NCI-H2081 (cell line): ENCODE measurements at regions not wholly inside any gene's neighbourhood (a gene's known extent, or its start where the extent isn't known, plus 50 kb on each side); places are given as distances from the start of the nearest gene placed in this dataset.

Experiments used
- DNase-seq, 2 experiments: peaks; one replicate each; lab custom pipeline; 2025; lab: John Stamatoyannopoulos, UW

DNA sequence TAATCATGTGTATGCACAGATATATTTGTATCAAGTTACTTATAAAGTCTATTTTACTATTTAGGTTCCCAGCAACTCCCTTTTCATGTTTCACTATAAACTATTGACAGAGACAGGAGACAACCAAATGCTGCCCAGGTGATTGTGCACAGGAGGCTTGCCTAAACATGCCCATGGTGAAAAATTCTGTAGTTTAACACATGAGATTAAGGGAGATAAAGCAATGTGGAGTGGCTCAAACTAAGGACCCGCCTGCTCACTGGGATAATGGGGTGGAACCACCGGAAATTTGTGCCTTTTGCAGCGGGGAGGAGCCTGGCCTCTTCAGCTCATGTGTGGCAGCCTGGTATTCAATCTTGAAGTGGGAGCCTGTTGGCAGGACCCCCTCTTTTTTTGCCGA is 459.5 kb upstream of the CNTN5 start:
- no peak for DNase-seq

DNA sequence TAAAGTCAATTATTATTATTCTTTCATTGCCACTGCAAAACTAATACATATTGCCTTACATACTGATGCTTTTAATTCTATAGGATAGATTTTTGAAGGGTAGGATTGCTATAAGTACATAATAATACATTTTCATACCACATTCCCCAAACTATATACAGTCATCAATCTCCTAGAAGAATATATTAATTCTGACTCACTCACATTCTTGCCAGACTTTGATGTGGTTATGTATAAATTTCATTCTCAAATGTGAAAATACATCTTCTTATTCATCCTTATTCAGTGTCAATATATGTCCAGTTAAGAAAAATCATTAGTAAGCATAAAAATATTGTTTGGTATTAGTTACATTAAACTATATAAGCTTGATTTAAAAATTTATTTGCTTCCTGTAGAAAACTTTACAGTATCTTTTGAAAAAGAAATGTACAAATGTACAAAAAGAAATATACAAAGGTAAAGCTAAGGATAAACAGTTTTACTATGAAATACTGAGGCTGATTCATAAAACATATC is 458.8 kb upstream of the CNTN5 start:
- no peak for DNase-seq

GRCh38 chr11:98564233-98564632 is 456.5 kb upstream of the CNTN5 start:
- no peak for DNase-seq

DNA sequence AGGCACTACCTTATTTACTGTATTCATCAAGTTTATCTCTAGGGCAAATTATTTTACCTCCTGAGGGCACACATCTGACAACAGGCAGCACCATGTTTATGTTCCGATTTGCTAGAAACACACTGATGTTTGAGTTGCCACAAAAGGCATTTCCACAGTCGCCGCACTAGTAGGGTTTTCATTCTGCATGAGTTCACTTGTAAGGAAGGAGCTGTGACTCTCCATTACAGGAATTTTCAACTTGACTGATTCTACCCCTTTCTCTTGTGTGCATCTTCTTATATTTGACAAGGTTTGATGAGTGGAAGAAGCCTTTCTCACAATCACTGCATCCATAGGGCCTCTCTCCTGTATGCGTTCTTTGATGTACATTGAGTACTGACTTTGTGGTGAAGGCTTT is 455.9 kb upstream of the CNTN5 start:
- DNase-seq = no peak

GRCh38 chr11:98565311-98565710 is 455.4 kb upstream of the CNTN5 start:
- DNase-seq = no peak

DNA sequence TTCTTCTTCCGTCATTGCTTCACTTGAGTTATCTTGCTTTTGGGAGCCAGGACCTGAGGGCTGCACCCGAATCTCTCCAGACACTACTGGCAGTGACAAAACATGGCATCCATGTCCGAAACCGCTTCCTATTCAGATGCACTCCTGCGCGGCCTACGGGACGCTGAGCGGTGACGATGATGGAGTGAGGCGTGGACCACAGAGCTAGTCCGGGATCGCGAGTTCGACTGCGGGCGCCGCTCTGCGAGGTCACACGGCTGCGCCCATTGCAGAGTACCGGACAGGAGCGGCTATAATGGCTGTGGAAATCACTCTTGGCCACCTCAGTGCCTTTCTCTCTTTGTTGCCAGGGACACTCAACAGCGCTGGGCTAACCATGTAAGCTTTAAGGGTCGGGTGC is 453.8 kb upstream of the CNTN5 start:
- DNase-seq = no peak

DNA sequence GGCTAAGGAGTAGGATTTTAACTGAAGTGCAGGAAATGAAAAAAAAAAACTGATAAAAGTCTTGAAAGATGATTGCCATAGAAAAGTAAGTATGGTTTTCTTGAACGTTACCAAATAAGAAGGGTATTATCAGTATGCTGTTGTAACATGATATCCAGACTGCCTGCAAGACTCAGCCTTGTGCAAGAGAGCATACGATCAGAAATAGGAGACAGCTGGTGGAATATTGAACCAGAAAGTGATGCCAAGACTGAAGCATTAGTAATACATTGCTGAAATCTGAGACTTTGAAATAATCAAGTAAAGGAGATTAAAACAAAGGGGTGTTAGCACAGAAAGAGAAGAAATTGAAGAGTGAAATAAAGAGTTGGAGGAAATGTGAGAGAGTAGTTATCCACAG is 452.7 kb upstream of the CNTN5 start:
- DNase-seq = no peak

DNA sequence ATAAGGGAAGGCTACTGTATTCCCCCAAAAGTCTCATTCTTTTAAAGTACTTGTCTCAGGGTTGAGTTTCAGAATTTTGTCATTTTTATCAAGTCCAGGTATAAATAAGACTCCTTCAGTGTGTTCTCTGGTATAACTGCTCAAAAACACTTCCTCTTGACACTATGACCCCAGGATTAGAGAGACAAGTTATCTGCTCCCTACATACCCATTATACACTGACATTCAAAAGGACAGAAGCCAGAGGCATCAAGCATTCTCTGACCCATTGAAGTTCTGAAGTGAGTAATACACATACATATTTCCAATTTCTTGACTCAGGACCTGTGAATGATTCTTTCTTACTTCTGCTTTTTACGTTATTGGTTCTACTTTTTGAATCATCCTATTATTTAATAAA is 447.8 kb upstream of the CNTN5 start:
- DNase-seq = no peak

- DNase-seq = no peak
These were observed 432.9 kb upstream of the CNTN5 start for GRCh38 chr11:98587884-98588283.

GRCh38 chr11:98589967-98590366 is 430.8 kb upstream of the CNTN5 start:
- no peak for DNase-seq

DNA sequence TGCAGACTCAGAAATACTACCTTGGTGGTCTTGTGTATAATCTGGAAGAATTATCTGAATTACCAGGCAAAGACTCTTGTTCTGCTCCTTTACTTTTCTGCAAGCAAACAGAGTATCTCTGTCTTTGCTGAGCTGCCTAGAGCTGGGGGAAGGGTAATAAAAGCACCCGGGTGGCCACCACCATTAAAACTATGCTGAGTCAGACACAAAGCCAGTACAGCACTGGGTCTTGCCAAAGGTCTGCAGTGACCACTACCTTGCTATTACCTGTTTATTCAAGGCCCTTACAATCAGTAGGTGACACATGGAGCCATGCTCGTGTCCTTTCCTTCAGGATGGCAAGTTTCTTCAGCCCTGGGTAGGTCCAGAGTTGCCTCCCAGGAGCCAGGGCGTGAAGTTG is 420.6 kb upstream of the CNTN5 start:
- DNase-seq = no peak

DNA sequence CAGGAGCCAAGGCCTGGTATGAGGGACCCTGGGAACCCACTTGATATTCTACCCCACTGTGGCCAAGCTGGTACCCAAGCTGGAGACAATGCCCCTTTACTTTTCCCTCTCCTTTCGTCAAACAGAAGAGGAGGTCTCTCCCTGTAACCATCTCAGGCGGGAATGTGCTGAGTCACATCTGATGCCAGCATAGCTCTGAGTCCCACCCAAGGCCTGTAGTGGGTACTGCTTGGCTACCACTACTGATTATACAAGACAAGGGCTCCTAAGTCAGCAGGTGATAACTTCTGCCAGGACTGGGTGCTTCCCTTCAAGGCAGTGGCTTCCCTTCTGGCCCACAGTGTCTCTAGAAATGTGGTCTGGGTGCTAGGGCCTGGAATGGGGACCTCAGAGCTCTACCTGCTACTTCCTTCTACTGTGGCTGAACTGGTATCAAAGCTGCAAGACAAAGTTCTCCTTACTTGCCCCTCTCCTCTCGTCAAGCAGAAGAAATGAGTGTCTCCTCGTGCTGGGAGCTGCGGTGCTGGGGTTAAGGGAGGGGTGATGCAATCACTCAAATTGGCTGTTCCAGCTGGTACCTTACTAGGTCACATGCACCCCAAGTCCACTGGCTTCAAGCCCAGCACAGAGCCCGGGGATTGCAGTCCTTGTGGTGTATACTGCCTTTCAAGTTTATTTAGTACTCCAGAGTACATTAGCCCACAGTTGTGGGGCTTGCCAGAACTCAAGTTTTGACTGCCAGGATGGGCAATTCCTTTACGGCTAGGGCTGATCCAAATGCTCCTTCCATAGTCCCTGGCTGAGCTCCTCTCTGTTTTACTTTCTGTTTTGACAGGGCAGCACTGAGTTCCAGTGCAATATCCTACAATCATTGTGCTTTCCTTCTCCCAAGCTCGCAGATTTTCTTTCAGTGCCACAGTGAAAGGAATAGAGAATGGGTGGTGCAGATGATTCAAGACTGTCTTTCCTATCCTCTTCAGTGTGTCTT is 419.7 kb upstream of the CNTN5 start:
- no peak for DNase-seq

DNA sequence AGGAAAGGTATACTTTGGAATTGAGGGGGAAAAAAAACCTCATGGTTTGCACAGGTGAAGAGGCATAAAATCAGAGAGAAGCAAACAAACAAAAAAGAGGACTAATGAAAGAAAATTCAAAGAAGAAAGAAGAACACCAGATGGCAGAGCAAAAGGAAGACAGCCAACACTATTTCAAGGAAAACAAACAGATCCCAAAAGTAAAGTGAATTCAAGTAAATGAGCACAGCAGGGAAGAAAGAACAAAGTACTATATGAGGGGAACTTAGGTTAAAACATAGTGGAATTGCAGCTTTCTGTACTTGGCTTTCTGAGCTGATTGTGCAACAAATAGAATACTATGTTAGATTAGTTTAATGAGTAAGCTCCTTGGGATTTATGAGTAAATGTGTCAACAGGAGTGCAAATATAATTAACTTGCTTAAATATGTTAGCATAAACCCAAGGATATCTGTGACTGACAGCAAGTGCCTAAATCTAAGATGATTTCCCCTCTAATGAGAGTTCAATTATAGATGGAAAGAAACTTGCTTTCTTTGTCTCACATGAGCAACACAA is 404.6 kb upstream of the CNTN5 start:
- DNase-seq = no peak

GRCh38 chr11:98621767-98622166 is 399.0 kb upstream of the CNTN5 start:
- DNase-seq = no peak

DNA sequence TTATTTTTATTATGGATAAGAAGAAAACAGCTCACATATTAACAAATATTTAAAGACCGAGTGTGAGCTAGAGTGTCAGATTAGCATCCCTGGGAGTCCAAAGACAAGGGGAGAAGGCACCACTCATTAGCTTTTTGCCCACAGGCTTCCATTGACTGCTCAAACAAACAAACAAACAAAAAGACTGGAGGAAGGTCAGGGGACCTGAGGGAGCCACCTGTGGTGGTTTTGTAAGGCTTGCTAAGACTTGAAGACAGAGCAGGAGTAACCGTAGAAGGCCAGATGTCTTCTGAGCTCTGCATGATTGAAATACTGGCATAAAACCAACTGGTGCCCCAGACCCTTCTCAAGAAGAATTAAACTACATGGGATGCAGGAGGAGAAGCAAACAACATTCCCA is 395.2 kb upstream of the CNTN5 start:
- DNase-seq = no peak

- peak in 1 of 2 experiments; percentile 59 for DNase-seq
These were observed 390.0 kb upstream of the CNTN5 start for GRCh38 chr11:98630736-98631135.

GRCh38 chr11:98657711-98658110 is 363.0 kb upstream of the CNTN5 start:
- DNase-seq = no peak

DNA sequence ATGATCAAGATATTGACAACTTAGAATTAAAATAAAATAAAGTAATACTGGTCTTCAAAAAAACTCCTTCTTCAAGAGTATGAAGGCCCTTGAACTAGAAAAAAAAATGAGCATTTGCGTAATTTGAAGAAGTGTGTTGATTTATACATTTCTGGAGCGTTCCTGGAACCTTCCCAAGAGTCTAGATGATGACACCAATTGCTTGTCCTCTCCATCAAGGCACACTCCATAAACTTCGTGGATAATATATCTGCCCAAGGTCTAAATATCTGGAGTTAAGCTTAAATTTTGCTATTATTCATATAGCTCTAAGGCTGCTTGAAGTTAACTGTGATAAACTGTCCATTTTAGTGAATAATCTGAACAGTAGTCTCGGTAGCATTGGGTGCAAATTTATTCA is 361.3 kb upstream of the CNTN5 start:
- no peak for DNase-seq

GRCh38 chr11:98674390-98674789 is 346.4 kb upstream of the CNTN5 start:
- DNase-seq = no peak

DNA sequence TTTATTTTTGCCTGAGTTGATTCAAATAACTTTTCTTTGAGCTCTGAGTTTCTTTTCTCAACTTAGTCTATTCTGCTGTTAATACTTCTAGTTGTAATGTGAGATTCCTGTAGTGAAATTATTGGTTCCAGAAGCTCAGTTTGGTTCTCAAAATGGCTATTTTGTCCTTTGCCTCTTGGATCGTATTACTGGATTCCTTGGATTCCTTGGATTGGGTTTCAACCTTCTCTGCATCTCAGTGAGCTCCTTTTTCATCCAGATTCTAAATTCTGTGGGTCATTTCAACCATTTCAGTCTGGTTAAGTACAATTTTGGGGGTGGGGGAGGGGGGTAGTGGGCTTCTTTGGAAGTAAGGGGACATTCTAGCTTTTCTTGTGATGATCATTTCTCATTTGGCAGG is 341.1 kb upstream of the CNTN5 start:
- no peak for DNase-seq

GRCh38 chr11:98701541-98701940 is 319.2 kb upstream of the CNTN5 start:
- no peak for DNase-seq

GRCh38 chr11:98703779-98704556 is 316.8 kb upstream of the CNTN5 start:
- no peak for DNase-seq

GRCh38 chr11:98710026-98710425 is 310.7 kb upstream of the CNTN5 start:
- DNase-seq = no peak
